ENCODE measurements at regions not wholly inside any gene's neighbourhood (a gene's known extent, or its start where the extent isn't known, plus 50 kb on each side); places are given as distances from the start of the nearest gene placed in this dataset.
"Not testable (repeated sequence)": the region's sequence is repeated elsewhere in the genome, so short reads cannot be mapped to it uniquely, and the experiment has no call there.

DNA sequence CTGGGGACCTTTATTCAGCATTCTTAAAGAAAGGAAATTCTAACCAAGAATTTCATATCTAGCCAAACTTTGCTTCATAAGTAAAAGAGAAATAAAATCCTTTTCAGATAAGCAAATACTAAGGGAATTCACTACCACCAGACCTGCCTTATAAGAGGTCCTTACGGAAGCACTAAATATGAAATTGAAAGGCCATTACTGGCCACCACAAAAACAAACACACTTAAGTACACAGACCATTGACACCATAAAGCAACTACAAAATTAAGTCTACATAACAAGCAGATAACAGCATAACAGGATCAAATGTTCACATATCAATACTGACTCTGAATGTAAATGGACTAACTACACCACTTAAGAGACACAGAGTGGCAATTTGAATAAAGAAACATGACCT, 361.4 kb upstream of the POU5F2 start:
- DNase-seq: no peak

DNA sequence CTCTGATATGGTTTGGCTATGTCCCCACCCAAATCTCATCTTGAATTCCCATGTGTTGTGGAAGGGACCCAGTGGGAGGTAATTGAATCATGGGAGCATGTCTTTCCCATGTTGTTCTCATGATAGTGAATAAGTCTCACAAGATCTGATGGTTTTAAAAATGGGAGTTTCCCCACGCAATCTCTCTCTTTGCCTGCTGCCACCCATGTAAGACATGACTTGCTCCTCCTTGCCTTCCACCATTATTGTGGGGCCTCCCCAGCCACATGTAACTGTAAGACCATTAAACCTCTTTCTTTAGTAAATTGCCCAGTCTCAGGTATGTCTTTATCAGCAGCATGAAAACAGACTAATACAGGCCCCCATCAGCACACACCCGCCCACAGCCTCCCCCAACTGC, 356.0 kb upstream of the POU5F2 start:
- DNase-seq: not testable (repeated sequence)

DNA sequence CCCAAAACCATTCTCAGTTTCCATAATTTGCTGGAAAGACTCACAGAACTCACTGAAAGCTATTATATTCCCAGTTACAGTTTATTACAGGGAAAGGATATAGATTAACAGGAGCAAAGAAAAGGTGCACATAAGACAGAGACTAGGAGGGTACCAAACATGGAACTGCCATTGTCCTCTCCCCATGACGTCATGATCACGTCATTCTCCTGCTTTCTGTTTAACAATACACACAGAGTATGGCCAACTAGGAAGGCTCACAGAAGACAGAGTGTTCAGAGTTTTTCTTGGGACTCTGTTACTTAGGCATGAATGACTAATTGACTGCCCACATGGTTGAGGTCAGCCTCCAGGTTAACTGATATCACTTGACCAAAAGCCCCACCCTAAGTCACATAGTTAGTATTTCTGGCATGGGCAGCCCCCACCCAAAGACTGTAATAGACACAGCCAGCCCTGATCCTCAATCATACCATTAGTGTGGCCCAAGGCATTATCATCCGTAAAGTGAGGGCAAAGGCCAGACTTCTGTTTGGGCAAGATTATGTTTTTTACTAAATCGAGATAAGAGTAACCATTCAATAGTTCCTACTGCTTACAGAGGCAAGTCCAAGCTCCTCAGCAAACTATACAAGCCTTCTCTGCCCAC, 353.5 kb upstream of the POU5F2 start:
- DNase-seq: no peak

DNA sequence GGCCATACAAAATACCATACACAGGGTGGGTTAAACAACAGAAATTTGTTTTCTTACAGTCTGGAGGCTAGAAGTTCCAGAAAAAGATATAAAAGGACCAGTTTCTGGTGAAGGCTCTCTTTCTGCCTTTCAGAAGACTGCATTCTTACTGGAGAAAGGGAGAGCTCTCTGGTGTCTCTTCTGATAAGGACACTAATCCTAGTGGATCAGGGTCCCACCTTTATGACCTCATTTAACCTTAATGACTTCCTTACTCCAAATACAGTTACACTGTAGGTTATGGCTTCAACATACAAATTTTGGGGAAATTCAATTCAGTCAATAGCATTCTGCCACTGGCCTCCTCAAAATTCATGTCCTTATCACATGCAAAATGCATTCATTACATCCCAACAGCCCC, 351.9 kb upstream of the POU5F2 start:
- no peak for DNase-seq

DNA sequence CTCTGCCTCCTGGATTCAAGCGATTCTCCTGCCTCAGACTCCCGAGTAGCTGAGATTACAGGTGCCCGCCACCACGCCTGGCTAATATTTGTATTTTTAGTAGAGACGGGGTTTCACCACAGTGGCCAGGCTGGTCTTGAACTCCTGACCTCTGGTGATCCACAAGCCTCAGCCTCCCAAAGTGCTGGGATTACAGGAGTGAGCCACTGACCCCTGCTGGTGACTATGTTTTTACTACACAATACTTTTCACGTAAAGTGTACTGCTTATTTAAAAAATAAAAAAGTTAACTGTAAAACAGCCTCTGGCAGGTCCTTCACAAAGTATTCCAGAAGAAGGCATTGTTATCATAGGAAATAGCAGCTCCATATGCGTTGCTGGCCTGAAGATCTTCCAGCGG, 345.2 kb upstream of the POU5F2 start:
- not testable (repeated sequence) for DNase-seq

DNA sequence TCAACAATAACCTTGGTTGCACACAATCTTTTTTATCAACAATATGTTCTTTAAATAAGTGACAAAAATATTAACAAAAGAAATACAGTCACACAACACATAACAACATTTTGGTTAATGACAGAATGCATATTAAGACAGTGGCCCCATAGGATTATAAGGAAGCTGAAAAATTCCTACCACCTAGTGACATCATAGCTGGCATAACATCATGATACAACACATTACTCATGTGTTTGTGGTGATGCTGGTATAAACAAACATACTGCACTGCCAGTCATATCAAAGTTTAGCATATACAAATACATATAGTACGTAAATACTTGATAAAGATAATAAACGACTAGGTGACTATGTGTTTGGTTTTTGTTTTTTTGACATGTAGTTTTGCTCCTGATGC, 344.8 kb upstream of the POU5F2 start:
- DNase-seq: no peak

DNA sequence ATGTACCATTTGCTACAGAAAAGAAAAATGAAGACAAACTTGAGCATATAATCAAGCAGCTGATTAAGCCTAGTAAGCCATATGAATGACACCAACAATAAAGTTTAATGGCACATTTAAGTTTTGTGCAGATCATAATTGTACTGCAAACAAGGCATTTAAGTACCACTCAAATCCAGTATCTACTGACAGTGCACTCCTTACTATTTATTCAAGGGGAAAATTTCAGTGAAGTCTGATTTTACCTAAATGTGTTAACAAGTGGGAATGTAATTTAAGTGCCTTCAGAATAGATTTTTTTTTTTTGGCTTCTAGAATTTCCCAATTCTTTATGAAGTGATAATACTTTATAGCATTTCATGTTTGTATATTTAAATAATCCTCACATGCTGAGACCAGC, 341.0 kb upstream of the POU5F2 start:
- no peak for DNase-seq

DNA sequence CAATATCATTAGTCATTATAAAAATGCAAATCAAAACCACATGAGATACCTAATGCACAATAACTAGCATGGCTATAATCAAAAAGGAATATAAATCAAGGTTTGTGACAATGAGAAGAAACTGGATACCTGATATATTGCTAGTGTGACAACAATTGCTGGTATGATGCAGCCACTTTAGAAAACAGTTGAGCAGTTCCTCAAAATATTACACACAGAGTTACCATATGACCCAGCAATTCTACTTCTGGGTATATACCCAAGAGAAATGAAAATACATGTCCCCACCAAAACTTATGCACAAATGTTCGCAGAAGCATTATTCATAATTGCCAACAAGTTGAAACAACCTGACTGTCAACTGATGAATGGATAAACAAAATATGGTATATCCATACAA, 339.7 kb upstream of the POU5F2 start:
- no peak for DNase-seq

DNA sequence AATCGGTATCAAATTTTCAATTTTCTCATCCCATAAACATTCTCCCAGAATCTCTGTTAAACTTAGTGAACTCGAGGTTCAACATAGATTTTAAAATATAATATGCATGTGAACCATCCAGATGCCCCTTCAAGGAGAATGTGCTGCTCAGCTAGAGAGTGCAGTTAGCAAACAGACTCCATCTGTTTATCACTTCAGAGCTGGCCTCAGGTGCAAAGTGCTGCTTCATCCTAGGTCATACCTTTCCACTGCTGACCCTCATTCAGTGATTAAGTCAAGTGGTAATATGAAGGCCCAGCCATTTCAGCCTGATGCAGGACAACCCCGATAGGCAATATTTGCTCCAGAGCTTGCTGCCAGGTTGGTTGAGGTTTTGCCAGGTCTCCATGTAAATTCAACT, 339.0 kb upstream of the POU5F2 start:
- DNase-seq: no peak

DNA sequence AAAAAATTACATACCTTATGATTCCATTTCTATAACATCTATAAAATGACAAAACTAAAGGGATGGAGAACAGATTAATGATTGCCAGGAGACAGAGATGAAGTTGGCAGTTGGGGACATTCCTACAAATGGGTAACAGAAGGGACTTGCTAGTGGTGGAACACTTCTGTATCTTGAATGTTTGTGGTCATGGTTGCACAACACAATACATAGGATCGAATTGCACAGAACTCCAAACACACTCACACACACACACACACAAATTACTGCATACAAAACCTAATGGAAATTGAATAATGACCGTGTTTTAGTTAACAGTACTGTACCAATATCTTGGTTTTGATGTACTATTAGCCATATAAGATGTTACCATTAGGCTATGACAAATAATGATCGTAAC, 330.7 kb upstream of the POU5F2 start:
- DNase-seq: no peak

DNA sequence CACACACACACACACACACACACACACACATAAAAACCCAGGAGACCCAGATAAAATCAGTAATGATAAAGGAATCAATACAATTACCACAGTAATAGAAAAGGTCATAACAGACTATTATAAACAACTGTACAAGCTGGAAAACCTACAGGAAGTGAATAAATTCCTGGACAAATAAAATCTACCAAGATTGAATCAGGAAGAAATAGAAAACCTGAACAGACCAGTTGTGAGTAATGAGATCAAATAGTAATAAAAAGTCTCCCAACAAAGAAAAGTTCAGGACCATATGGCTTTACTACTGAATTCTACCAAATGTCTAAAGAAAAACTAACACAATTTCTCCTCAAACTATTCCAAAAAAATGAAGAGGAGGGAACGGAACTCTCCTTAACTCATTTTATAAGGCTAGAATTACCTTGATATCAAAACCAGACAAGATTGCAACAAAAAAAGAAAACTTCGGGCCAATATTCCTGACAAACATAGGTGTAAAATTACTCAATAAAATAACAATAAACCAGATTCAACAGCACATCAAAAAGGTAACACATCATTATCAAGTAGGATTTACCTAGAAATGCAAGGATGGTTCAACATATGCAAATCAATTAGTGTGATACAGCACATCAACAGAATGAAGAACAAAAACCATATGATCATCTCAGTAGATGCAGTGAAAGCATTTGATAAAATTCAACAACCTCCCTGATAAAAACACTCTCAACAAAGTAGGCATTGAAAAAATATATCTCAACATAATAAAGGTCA, 325.2 kb upstream of the POU5F2 start:
- no peak for DNase-seq

DNA sequence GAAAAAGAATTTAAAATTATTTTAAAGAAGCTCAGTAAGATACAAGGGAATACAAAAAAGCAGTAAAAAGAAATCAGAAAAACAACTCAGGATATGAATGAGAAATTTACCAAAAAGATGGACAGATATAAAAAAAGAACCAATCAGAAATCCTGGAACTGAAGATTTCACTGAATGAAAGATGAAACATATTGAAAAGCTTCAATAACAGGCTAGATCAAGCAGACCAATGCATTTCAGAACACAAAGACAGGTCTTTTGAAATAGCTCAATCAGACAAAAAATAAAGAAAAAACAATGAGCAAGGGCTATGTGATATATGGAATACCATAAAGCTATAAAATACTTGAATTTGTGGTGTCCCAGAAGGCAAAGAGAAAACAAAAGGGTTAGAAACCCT, 322.6 kb upstream of the POU5F2 start:
- DNase-seq: no peak

DNA sequence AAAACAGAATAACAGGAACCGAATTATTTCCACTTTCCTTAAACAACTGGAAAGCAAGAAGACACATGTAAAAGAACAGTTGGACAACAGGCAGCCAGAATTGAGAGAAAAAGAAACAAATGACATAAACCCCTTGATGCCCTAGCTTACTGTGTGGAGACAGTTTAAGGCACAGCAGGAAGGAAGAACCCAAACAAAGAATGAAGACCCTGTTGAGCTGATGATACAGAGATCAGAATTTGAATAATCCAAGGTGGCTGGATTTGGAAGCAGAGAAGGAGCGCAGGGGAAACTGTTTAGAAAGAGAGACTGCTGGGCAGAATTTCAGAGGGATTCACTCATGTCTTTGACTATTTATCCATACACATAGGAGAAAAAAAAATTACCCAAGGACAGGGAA, 316.3 kb upstream of the POU5F2 start:
- DNase-seq: no peak

DNA sequence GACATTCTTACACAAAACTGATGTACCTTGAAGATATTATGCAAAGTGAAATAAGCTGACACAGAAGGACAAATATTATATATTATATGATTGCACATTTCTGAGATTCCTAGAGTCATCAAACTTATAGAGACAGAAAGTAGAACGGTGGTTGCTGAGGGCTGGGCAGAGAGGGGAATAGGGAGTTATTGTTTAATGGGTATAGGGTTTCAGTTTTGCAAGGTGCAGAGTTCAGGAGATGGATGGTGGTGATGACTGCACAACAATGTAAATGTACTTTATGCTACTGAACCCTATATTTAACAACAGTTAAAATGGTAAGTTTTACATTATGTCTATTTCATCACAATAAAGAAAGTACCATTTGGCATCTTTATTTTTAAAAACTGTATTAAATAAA, 315.8 kb upstream of the POU5F2 start:
- DNase-seq: no peak

DNA sequence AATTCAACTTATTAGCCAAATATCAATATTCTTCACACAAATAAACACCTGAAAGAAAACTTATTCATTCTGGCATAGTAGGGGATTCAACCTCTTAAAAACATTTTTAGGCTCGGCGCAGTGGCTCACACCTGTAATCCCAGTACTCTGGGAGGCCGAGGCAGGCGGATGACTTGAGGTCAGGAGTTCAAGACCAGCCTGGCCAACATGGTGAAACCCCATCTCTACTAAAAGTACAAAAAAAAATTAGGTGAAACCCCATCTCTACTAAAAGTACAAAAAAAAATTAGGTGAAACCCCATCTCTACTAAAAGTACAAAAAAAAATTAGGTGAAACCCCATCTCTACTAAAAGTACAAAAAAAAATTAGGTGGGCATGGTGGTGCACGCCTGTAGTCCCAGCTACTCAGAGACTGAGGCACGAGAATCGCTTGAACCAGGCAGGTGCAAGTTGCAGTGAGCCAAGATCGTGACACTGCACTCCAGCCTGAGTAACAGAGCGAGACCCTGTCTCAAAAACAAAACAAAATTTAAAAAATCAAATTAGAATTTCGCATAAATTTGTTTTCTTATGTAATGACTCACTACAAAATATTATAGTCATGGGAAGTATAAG, 308.0 kb upstream of the POU5F2 start:
- not testable (repeated sequence) for DNase-seq

DNA sequence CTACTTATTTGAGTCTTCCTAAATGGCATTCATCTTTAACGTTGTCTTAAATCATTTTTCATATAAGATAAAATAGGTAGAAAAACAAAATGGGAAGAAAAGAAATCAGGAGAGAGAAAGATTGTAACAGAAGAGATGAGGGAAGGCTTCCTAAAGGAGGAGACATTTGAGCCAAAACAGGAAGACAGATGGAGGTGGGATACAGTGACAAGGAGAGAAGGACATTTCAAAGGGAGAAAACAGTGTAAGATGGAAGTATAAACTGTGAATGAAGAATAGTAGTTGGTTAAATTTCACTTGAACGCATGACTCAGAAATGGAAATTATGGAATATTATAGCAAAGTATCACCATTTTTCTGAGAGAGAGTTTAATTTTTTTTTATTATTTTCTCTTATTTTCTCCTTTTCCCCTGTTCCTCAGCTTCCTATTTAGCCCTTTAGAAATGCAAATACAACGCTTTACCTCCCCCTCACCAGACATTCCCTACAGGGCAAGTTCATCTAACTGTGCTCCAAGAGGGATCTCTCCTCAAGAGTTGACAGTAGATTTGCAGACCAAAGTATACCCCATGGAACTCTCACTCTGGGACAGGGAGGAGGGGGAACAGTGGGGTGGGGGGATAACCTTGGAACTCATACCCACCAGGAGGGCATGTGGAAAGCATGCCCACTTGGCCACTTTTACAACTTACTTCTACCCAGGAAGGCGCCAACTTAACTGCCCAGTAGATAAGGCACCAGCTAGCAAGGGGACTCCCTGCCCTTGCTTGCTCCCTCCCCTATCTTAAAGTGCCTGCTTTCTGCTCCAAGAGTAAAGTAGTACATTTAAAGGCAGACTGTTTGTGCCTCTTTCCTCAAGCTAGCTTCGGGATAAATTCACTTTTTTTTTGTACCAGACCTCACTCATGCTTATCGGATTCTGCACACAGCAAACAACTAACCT, 304.7 kb upstream of the POU5F2 start:
- no peak for DNase-seq

DNA sequence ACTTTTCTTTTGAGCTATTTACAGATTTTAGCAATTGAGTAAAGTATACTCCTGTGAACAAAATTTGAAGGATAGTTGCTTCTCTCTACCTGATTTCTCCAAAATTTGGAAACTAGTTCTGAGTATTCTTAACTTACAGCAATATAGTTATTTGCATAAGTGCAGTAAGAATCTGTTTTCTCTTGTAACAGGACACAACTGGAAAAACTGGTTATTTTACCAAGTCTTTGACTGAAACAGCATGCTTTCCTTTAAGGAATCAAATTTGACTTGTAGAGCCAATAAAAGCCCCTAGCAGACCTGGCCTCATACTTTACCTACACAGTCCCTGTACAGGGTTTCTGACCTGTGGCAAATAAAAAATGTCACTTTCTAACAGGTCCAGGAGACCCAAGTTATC, 301.9 kb upstream of the POU5F2 start:
- DNase-seq: no peak

DNA sequence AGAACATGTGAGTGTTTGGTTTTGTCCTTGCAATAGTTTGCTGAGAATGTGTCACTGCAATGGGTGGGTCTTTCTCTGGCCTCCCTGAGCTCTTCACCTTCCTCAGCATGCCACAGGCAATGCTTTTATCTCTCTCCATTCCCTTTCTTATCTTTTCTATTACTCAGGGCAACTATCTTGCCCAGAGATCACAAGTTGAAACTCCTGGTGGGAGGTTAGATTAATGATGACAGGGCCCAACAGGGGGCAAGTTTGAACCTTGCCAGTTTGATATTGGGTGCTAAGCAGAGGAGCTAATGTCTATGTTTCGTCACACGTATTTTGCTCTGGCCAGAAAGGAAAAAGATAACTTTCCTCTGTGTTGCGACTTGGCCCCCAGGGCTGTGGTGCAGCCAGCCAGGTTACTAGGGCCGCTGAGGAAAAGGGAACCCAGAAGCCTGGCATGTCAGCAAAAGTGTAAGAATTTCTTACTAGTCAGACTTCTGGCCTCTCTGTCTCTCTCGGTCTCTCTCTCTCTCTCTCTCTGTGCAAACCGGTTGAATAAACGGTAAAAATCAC, 299.3 kb upstream of the POU5F2 start:
- no peak for DNase-seq

DNA sequence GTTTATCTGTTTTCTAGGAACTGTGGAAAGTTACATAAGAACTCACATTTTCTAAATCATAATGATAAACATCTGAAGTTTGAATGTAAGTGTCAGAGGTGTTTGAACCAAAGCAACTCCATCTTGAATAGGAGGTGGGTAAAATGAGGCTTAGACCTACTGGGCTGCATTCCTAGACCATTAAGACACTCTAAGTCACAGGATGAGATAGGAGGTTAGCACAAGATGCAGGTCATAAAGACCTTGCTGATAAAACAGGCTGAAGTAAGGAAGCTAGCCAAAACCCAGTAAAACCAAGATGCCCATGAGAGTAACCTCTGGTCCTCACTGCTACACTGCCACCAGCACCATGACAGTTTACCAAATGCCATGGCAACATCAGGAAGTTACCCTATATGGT, 297.7 kb upstream of the POU5F2 start:
- DNase-seq: no peak

DNA sequence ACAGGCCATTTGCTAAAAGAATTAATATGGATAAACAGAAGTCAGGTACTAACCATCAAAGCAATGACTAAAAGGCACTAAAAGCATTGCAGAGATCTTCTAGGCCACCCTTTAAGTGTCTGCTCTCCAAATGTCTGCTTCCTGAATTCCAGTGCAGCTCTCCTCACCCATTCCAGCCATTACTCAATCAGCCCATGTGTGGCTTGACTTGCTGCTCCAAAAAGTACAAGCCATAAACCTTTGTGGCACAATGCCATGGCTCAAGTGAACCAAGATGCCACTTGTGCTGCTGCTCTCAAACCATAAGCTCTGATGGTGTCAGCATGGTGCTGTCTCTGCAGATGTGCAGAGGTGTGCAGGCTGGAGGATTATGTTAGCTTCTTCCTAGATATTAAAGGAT, 290.2 kb upstream of the POU5F2 start:
- no peak for DNase-seq

DNA sequence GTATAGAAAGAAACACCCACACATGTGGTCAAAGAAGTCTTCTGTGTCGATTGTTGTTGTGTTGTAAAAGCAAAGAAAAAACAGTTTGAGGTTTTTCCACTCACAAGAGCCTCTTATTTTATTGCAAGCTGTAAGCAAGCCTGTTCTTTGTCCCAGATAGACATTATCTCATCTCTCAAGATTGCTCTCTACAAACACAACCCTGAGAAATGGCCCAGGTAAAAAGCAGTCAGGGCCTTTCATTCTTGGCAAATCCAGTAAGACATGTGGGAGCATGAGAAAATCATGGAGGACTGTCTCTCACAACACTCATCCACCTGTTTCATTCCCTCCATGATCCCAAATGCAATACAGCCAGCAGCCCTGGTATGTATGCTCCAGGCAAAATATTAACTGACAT, 286.6 kb upstream of the POU5F2 start:
- no peak for DNase-seq

DNA sequence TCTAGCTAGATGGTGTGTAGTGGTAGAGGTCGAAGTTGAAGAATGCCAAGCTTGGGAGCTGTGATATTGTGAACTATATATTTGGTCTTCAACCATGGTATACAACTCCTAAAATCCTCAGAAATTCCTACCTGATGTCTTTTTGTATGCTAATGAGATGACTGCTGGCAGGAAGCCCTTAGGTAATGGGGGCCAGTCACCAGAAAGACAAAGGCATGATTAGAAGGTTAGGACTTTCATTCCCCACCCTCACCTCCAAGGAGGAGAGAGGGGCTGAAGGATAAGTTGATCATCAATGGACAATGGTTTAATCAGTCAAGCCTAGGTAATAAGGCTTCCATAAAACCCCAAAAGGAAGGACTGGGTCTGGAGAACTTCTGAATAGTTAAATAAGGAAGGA, 285.7 kb upstream of the POU5F2 start:
- no peak for DNase-seq
